ENCODE measurements at regions not wholly inside any gene's neighbourhood (a gene's known extent, or its start where the extent isn't known, plus 50 kb on each side); places are given as distances from the start of the nearest gene placed in this dataset.

GRCh38 chr5:168086746-168087145 lies 204.7 kb upstream of the WWC1 start:
- H3K27ac ChIP-seq (ENCODE audit: low read depth, low read length): no peak overlapping the region
- H3K4me3 ChIP-seq (ENCODE audit: insufficient read depth, low read length, poor library complexity, severe bottlenecking): no peak overlapping the region
- H2AFZ ChIP-seq (ENCODE audit: low read depth, low read length, severe bottlenecking): no peak overlapping the region

DNA sequence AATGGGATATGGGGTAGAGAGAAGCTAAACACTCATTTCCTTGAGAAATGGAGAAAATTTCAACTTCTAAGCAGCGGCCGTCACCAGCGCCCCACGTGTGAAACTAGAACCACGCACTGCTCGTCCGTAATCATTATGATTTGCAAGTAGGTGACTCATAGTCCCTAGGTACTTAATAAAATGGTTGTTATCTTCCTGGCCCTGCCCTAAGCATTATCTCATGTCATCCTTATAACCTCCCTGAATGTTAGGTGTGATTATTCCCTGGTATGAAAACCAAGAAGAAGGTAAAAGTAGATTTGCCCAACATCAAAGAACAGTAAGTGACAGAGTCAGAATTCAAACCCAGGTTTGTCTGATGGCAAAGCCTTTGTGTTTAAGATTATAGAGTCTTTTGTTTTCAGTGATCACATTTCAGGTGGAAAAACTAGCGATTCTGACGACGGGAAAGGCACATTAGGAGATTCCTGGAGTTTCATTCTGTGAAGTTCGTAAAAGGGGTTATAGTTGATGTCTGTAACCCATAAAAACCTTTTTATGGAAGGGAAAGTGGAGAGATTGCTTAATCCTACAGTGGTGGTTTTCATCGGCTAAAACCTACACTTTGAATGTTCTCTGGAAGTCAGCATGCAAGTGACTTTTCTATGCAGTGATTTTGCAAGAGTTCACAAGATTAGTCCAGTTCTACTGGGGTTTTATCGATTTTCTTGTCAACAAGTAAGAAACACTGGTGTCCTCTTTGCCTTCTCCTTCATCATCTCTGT lies 202.9 kb upstream of the WWC1 start:
- no peak overlapping the region for H3K4me3 ChIP-seq (ENCODE audit: insufficient read depth, low read length, poor library complexity, severe bottlenecking)
- H3K4me2 ChIP-seq (ENCODE audit: low read depth, low read length, poor library complexity, severe bottlenecking): no peak overlapping the region
- no peaks in the 10 kb centered on the region for H3K27me3 ChIP-seq (ENCODE audit: low read length)
- H3K27ac ChIP-seq (ENCODE audit: low read depth, low read length): no peak overlapping the region
- no peaks in the 10 kb centered on the region for H3F3A ChIP-seq (ENCODE audit: insufficient read depth)
- H3K36me3 ChIP-seq (ENCODE audit: low read length): no peaks in the 10 kb centered on the region
- no peak overlapping the region for H2AFZ ChIP-seq (ENCODE audit: low read depth, low read length, severe bottlenecking)
- no peak overlapping the region for H3K9ac ChIP-seq (ENCODE audit: low read length)
- no peaks in the 10 kb centered on the region for H3K9me3 ChIP-seq (ENCODE audit: insufficient read depth, low read length)
- no peaks in the 10 kb centered on the region for H3K79me2 ChIP-seq (ENCODE audit: insufficient read depth, low read length)
- H4K20me1 ChIP-seq (ENCODE audit: low read depth, low read length): no peaks in the 10 kb centered on the region
- no peaks in the 10 kb centered on the region for H3K9me2 ChIP-seq (replicated peaks; ENCODE audit: insufficient read depth, low read length)
- TF ChIP-seq EZH2phosphoT487 (conservative IDR thresholded peaks at IDR 0.05; ENCODE audit: low read length) (no peak), CTCF (IDR thresholded peaks at IDR 0.05; ENCODE audit: insufficient read depth, low read length, poor library complexity, severe bottlenecking) (no peak)

More at GRCh38 chr5:168086746-168087145, 204.7 kb upstream of the WWC1 start:
- Histone ChIP-seq H3K4me2 (ENCODE audit: low read depth, low read length, poor library complexity, severe bottlenecking) (no peak overlapping the region), H3K79me2 (ENCODE audit: insufficient read depth, low read length) (no peaks in the 10 kb centered on the region), H3K9me2 (replicated peaks; ENCODE audit: insufficient read depth, low read length) (no peaks in the 10 kb centered on the region), H4K20me1 (ENCODE audit: low read depth, low read length) (no peaks in the 10 kb centered on the region), H3K27me3 (ENCODE audit: low read length) (no peaks in the 10 kb centered on the region), H3F3A (ENCODE audit: insufficient read depth) (no peaks in the 10 kb centered on the region), H3K9ac (ENCODE audit: low read length) (no peak overlapping the region), H3K36me3 (ENCODE audit: low read length) (no peaks in the 10 kb centered on the region), H3K9me3 (ENCODE audit: insufficient read depth, low read length) (no peaks in the 10 kb centered on the region)
- TF ChIP-seq CTCF (IDR thresholded peaks at IDR 0.05; ENCODE audit: insufficient read depth, low read length, poor library complexity, severe bottlenecking): no peak
- no peak for TF ChIP-seq EZH2phosphoT487 (conservative IDR thresholded peaks at IDR 0.05; ENCODE audit: low read length)

- Histone ChIP-seq H3F3A (ENCODE audit: insufficient read depth) (no peaks in the 10 kb centered on the region), H3K4me2 (ENCODE audit: low read depth, low read length, poor library complexity, severe bottlenecking) (no peak overlapping the region), H2AFZ (ENCODE audit: low read depth, low read length, severe bottlenecking) (no peak overlapping the region), H3K9ac (ENCODE audit: low read length) (no peak overlapping the region), H3K4me3 (ENCODE audit: insufficient read depth, low read length, poor library complexity, severe bottlenecking) (no peak overlapping the region), H3K9me3 (ENCODE audit: insufficient read depth, low read length) (no peaks in the 10 kb centered on the region), H3K36me3 (ENCODE audit: low read length) (no peaks in the 10 kb centered on the region), H3K27ac (ENCODE audit: low read depth, low read length) (no peak overlapping the region), H3K79me2 (ENCODE audit: insufficient read depth, low read length) (no peaks in the 10 kb centered on the region), H3K9me2 (replicated peaks; ENCODE audit: insufficient read depth, low read length) (no peaks in the 10 kb centered on the region), H3K27me3 (ENCODE audit: low read length) (no peaks in the 10 kb centered on the region), H4K20me1 (ENCODE audit: low read depth, low read length) (no peaks in the 10 kb centered on the region)
- no peak for TF ChIP-seq EZH2phosphoT487 (conservative IDR thresholded peaks at IDR 0.05; ENCODE audit: low read length)
- TF ChIP-seq CTCF (IDR thresholded peaks at IDR 0.05; ENCODE audit: insufficient read depth, low read length, poor library complexity, severe bottlenecking): no peak
These were observed 202.1 kb upstream of the WWC1 start for GRCh38 chr5:168089201-168089887.

Measured in SU-DHL-6 (cell line).